Keratinocyte (primary cell): ENCODE measurements at regions not wholly inside any gene's neighbourhood (a gene's known extent, or its start where the extent isn't known, plus 50 kb on each side); places are given as distances from the start of the nearest gene placed in this dataset.

Source experiments
- DNase-seq: peaks from one replicate; pipeline ENCODE4 v3.0.0-alpha.2; 2011; ENCODE audit warnings: low read depth, missing footprints, low spot score
- FAIRE-seq: peaks from 2 replicates; lab custom pipeline; 2011; peaks lifted over from hg19 to GRCh38; lab: Jason Lieb, UNC
- H2AFZ ChIP-seq: 2 replicates; pipeline ENCODE4 v1.6.0; 2012; ENCODE audit warnings: low read length, control low read depth, inconsistent platforms; ENCODE audit not compliant: control insufficient read depth
- H3K27ac ChIP-seq: 2 replicates; pipeline ENCODE4 v1.5.1; 2011; ENCODE audit warnings: low read length; ENCODE audit not compliant: control insufficient read depth, insufficient read depth
- H3K27me3 ChIP-seq: 3 replicates; pipeline ENCODE4 v1.6.0; 2011; ENCODE audit warnings: low read length; ENCODE audit not compliant: control insufficient read depth, insufficient read depth; ENCODE audit errors: extremely low read depth
- H3K36me3 ChIP-seq, 2 experiments: 2 replicates in 1 of 2; 3 replicates in 1 of 2; pipeline ENCODE4 v1.5.1; 2011; ENCODE audit warnings: low read length in 2 of 2, mild to moderate bottlenecking in 1 of 2; ENCODE audit not compliant: control insufficient read depth in 2 of 2, insufficient read depth in 2 of 2; ENCODE audit errors: extremely low read depth in 1 of 2
- H3K4me1 ChIP-seq: 3 replicates; pipeline ENCODE4 v1.5.1; 2011; ENCODE audit warnings: low read length; ENCODE audit not compliant: control insufficient read depth, insufficient read depth; ENCODE audit errors: extremely low read depth
- H3K4me2 ChIP-seq: 3 replicates; pipeline ENCODE4 v1.6.0; 2011; ENCODE audit warnings: low read depth, low read length; ENCODE audit not compliant: control insufficient read depth, insufficient read depth; ENCODE audit errors: extremely low read depth
- H3K4me3 ChIP-seq, 3 experiments: fragments of 200-600 bp in 1 of 3; sonication (generic) in 1 of 3; 2 replicates in 2 of 3; 3 replicates in 1 of 3; pipeline ENCODE4 v1.5.1; 2011 to 2016; ENCODE audit warnings: low read length in 3 of 3, mild to moderate bottlenecking in 3 of 3, control low read depth in 2 of 3, inconsistent platforms in 1 of 3, low read depth in 1 of 3, mixed read lengths in 1 of 3, mixed run types in 1 of 3, moderate library complexity in 1 of 3; ENCODE audit not compliant: control insufficient read depth in 2 of 3, insufficient read depth in 2 of 3; ENCODE audit errors: extremely low read depth in 1 of 3
- H3K79me2 ChIP-seq: 2 replicates; pipeline ENCODE4 v1.6.0; 2012; ENCODE audit warnings: low read length; ENCODE audit not compliant: control insufficient read depth, insufficient read depth
- H3K9ac ChIP-seq: 3 replicates; pipeline ENCODE4 v1.6.0; 2011; ENCODE audit warnings: low read length; ENCODE audit not compliant: control insufficient read depth, insufficient read depth; ENCODE audit errors: extremely low read depth
- H3K9me1 ChIP-seq: 3 replicates; pipeline ENCODE4 v1.6.0; 2011; ENCODE audit warnings: low read length; ENCODE audit not compliant: control insufficient read depth, insufficient read depth; ENCODE audit errors: extremely low read depth
- H3K9me3 ChIP-seq: 2 replicates; pipeline ENCODE4 v1.5.1; 2012; ENCODE audit warnings: low read depth, low read length; ENCODE audit not compliant: control insufficient read depth
- H4K20me1 ChIP-seq: 3 replicates; pipeline ENCODE4 v1.6.0; 2011; ENCODE audit warnings: low read length; ENCODE audit not compliant: control insufficient read depth, insufficient read depth; ENCODE audit errors: extremely low read depth
- EZH2 ChIP-seq: IDR thresholded peaks from one replicate; pipeline ENCODE4 v1.6.1; 2012; ENCODE audit warnings: inconsistent platforms, mild to moderate bottlenecking, low read length, moderate library complexity
- dilution Hi-C: fragments of 300-500 bp; cut with MboI; formaldehyde crosslinking; loops from one replicate; pipeline ENCODE4 v1.7.0; 2020; ENCODE audit warnings: low sequenced_read_pairs; ENCODE audit not compliant: extremely low pct_ligation_motif_present
- TF ChIP-seq, protein P1 (sequence below), 3 experiments: IDR thresholded peaks in 1 of 3; conservative IDR thresholded peaks in 1 of 3; optimal IDR thresholded peaks in 1 of 3; 2 replicates in 2 of 3; 3 replicates in 1 of 3; pipeline versions ENCODE3 to v1.5.1; 2011; ENCODE audit warnings: low read length in 3 of 3, mild to moderate bottlenecking in 3 of 3, moderate library complexity in 2 of 3, control low read depth in 1 of 3, inconsistent platforms in 1 of 3; ENCODE audit not compliant: insufficient read depth in 2 of 3; ENCODE audit errors: extremely low read depth in 1 of 3

GRCh38 chr12:126905752-126906151, 1361.2 kb upstream of the TMEM132C start:
- no peaks in the 10 kb centered on the region for H3K4me1 ChIP-seq
- no peaks in the 10 kb centered on the region for H3K79me2 ChIP-seq
- H4K20me1 ChIP-seq: no peaks in the 10 kb centered on the region
- H3K27me3 ChIP-seq: no peaks in the 10 kb centered on the region
- H2AFZ ChIP-seq: no peak overlapping the region
- H3K4me2 ChIP-seq: no peak overlapping the region
- DNase-seq (no peak), FAIRE-seq (no peak)
- H3K9ac ChIP-seq: no peak overlapping the region
- H3K36me3 ChIP-seq: no peaks in the 10 kb centered on the region
- no peaks in the 10 kb centered on the region for H3K9me1 ChIP-seq
- TF ChIP-seq, protein P1, sequence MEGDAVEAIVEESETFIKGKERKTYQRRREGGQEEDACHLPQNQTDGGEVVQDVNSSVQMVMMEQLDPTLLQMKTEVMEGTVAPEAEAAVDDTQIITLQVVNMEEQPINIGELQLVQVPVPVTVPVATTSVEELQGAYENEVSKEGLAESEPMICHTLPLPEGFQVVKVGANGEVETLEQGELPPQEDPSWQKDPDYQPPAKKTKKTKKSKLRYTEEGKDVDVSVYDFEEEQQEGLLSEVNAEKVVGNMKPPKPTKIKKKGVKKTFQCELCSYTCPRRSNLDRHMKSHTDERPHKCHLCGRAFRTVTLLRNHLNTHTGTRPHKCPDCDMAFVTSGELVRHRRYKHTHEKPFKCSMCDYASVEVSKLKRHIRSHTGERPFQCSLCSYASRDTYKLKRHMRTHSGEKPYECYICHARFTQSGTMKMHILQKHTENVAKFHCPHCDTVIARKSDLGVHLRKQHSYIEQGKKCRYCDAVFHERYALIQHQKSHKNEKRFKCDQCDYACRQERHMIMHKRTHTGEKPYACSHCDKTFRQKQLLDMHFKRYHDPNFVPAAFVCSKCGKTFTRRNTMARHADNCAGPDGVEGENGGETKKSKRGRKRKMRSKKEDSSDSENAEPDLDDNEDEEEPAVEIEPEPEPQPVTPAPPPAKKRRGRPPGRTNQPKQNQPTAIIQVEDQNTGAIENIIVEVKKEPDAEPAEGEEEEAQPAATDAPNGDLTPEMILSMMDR (optimal IDR thresholded peaks at IDR 0.05 in 1 of 3, IDR thresholded peaks at IDR 0.05 in 1 of 3, conservative IDR thresholded peaks at IDR 0.05 in 1 of 3; ENCODE audit: extremely low read depth in 1 of 3, insufficient read depth in 2 of 3, low read length in 3 of 3): no peak
- no peak for TF ChIP-seq EZH2
- H3K27ac ChIP-seq: no peak overlapping the region
- no peaks in the 10 kb centered on the region for H3K9me3 ChIP-seq
- no peak overlapping the region for H3K4me3 ChIP-seq
- dilution Hi-C loops: no loop called here

GRCh38 chr12:126907900-126908764, 1358.8 kb upstream of the TMEM132C start:
- no peak for DNase-seq
- dilution Hi-C loops: no loop called here
- H3K9me3 ChIP-seq: peaks cover 2% of the 10 kb centered on the region

More at GRCh38 chr12:126907900-126908764, 1358.8 kb upstream of the TMEM132C start:
- Histone ChIP-seq H3K4me2 (no peak overlapping the region), H3K9me1 (no peaks in the 10 kb centered on the region), H3K9ac (no peak overlapping the region), H3K36me3 (no peaks in the 10 kb centered on the region), H2AFZ (no peak overlapping the region), H3K79me2 (no peaks in the 10 kb centered on the region), H4K20me1 (no peaks in the 10 kb centered on the region), H3K4me3 (no peak overlapping the region), H3K27me3 (no peaks in the 10 kb centered on the region), H3K27ac (no peak overlapping the region), H3K4me1 (no peaks in the 10 kb centered on the region)
- TF ChIP-seq, protein P1 (optimal IDR thresholded peaks at IDR 0.05 in 1 of 3, IDR thresholded peaks at IDR 0.05 in 1 of 3, conservative IDR thresholded peaks at IDR 0.05 in 1 of 3; ENCODE audit: extremely low read depth in 1 of 3, insufficient read depth in 2 of 3, low read length in 3 of 3): no peak
- no peak for TF ChIP-seq EZH2
- no peak for FAIRE-seq
